ENCODE measurements at regions not wholly inside any gene's neighbourhood (a gene's known extent, or its start where the extent isn't known, plus 50 kb on each side); places are given as distances from the start of the nearest gene placed in this dataset.
"Not testable (repeated sequence)": the region's sequence is repeated elsewhere in the genome, so short reads cannot be mapped to it uniquely, and the experiment has no call there.

DNA sequence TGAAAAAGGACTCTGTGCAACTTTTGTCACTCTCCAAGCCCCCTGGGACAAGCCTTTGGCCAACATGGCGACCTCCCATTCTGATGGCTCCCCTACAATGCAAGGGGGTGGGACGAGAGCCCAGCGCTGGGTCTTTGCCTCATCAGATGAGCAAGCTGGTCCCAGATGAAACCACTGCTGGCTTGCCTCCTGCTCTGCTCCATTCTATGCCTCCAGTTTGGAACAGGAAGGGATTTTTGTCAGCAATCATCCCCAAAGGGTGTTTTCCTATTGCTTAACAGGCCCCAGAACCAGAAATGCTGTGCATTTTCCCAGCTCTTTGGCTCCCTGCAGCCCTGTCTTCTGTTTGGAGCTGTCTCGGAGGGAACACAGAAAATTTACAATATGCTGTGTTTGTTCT is 412.7 kb downstream of the MAFB start:
- DNase-seq (ENCODE audit: low read depth): no peak

DNA sequence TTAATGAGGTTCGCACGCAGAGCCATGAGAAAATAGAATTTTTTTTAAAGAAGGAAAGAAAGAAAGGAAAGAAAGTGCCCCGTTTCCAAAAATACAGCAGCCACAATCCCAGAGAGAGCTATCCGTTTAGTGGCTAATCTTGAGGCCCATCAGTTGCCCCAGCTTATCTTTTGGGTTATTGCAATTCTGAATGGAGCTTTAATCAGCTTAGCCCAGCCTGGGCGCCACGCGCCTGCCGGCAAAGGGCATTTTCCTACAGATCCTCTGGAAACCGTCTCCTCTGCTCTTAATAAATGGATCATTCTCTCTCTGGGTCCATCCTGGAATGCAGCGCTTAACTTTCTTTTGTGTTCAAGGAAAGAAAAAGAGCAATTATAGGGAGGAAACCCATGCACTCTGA is 413.3 kb downstream of the MAFB start:
- no peak for DNase-seq (ENCODE audit: low read depth)

DNA sequence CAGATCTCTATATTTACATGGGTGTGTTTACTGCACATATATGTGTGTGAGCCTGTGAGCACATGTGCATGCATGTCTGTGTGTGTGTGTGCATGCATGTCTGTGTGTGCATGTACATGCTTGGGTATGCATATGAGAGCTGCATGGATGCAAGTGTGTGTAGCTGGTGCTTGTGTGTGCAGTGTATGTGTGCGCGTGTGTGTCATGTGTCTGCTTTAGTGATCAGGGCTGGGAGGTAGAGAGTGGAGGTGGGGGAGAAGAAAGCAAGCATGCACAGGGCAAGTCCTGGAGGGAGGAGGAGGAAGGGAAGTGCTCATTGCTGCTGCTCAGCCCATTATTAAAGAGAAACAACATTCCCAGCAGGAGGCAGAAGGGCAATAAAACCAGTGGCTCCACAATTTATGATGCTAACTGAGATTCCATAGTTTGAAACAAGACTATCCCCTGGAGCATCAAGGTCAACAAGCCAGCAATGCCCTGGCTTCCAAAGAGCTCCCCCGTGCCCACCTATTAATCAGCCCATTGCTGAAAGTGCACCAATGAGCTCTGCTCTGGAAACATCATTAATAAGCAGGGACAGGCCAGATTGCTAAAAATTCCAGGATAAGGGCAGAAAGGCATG is 414.0 kb downstream of the MAFB start:
- no peak for DNase-seq (ENCODE audit: low read depth)

- not testable (repeated sequence) for DNase-seq (ENCODE audit: low read depth)
Measured at GRCh38 chr20:40269274-40269673, 419.8 kb downstream of the MAFB start.

- DNase-seq (ENCODE audit: low read depth): no peak
Measured at GRCh38 chr20:40268321-40269075, 420.5 kb downstream of the MAFB start.

GRCh38 chr20:40265825-40266533 is 423.1 kb downstream of the MAFB start:
- no peak for DNase-seq (ENCODE audit: low read depth)

DNA sequence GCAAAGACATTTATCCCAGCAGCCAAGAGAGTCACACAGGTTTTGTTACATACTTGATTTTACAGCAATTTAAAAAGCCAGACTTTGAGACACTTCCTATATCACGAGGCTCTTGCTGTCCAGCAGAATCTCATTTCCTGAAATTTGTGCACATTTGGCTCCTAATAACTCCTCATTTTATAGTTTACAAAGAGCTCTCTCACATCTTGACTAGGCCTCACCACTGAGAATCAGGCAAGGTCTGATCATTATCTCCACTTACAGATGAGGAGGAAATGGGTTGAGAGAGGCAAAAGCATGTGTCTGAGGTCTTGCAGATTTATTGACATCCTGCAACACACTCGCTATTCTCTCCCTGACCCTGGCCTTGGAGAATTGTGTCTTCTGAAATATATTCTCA is 426.8 kb downstream of the MAFB start:
- no peak for DNase-seq (ENCODE audit: low read depth)

DNA sequence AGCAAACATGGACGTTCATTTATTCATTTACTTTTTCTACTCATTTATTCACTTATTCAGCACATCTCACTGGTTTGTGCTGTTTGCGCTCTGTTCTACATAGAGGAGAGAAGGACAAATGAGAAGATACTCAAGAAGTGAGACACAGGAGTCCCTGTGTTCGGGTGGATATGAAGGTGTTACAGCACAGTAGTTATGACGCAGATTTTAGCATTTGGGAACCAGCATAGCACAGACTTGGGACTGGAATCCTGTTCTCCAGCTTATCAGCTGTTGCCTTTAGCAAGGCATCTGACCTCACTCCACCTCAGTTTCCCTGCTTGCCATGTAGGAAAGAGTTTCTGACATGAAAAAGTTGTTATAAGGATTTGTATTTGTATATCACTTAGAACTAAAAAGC is 430.1 kb downstream of the MAFB start:
- DNase-seq (ENCODE audit: low read depth): no peak

DNA sequence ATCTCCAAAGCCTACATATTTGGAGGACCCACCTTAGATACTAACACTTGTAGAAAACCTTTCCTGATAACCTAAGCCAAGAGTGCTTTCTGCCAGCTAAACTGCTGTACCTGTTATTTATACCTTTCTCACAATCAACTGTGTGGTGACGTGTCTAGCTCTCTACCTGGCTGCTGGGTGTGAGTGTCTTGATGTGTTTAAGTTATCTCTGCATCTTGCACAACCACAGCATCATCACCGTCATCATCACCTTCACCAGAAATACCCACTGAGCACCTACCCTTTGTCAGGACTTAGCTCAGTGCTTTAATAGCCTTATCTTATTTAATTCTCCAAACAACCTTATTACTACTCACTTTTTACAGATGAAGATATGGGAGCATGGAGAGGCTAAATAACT is 431.3 kb downstream of the MAFB start:
- no peak for DNase-seq (ENCODE audit: low read depth)

- no peak for DNase-seq (ENCODE audit: low read depth)
Measured at GRCh38 chr20:40255365-40255764, 433.7 kb downstream of the MAFB start.

- no peak for DNase-seq (ENCODE audit: low read depth)
Measured at GRCh38 chr20:40254023-40254772, 434.8 kb downstream of the MAFB start.

GRCh38 chr20:40251284-40251932 is 437.6 kb downstream of the MAFB start:
- no peak for DNase-seq (ENCODE audit: low read depth)

DNA sequence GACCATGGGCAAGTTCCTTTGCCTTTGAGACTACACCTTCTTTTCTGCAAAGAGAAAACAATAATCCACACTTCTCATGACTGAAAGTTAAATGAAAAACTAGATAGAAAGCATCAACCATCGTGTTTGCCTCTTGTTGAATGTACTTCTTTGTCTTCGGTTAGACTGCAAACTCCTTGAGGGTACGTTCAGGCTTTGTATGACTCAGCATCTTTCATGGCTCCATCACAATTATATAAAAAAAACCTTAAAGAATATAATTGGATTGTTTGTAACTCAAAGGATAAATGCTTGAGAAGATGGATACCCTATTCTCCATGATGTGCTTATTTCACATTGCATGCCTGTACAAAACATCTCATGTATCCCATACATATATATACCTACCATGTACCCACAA is 439.2 kb downstream of the MAFB start:
- DNase-seq (ENCODE audit: low read depth): no peak

DNA sequence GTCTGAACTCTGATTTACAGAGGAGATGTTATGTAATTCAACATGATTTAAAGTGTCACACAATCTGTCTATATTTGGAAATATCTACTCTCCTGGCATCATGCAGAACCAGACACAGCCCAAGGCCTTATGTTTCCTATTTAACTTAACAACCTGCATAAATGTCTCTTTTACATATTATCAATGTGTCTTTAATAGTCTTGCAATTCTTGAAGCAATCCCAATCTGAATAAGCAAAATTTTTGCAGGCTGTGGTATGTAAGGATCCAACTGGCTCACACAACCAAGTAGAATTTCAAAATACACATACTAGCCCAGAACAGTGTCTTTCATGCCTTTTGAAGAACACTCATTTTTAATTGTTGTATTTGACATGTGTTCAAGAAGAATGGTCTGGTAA is 443.2 kb downstream of the MAFB start:
- no peak for DNase-seq (ENCODE audit: low read depth)

GRCh38 chr20:40244286-40244685 is 444.8 kb downstream of the MAFB start:
- no peak for DNase-seq (ENCODE audit: low read depth)

- DNase-seq (ENCODE audit: low read depth): no peak
Measured at GRCh38 chr20:40241596-40242343, 447.3 kb downstream of the MAFB start.

DNA sequence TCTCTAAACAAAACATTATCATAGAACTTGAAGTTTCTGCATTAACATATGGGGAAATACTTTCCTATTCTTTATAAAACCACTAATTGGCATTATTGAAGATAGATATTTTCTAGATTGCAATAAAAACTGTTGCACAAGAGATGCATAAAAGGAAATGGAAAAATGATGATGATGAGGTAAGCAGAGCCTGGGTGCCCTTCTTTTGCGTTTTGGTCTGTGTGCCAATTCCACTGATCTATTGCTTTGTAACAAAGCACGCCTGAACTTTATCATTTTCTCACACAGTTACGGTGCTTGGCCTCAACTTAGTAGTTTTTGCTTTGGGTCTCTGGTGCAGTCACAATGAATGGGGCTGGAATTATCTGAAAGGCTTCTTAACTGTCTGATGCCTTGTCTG is 450.5 kb downstream of the MAFB start:
- DNase-seq (ENCODE audit: low read depth): no peak

DNA sequence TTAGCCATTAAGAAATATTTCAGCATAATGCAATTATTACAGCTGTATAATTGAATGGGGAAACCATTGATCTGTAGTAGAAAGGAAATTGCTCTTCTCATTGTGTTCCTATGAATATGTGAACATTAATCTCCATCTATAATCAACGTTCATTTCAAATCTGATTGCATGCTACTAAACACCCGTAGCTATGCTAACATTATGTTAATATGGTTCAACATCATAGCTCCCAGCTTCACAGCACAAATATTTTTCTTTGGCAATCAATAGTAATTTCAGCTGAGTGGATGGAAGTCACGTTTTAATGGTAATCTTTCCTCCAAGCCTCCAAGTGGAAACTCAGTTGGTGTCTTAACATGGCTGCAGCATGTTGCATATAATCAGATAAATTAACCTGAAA is 454.4 kb downstream of the MAFB start:
- DNase-seq (ENCODE audit: low read depth): no peak

DNA sequence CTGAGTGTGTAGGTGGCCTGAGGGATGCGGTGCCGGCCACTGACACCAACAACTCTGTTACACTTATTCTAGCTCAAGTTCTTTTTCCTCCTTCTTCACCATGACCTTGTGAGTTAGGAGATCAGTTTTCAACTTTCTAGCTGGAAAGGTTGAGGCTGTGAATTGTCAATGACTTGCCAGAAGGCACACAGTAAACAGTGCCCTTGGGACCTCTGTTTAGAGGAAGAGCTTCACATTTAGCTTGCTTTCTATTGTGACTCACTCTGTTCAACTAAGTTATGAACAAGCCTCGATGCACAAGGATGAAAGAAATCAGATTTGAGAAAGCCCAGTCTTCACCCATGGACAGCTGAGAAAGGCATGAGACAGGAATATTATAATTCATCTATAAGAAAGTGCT is 455.6 kb downstream of the MAFB start:
- no peak for DNase-seq (ENCODE audit: low read depth)

- DNase-seq (ENCODE audit: low read depth): no peak
Measured at GRCh38 chr20:40232756-40233155, 456.3 kb downstream of the MAFB start.

DNA sequence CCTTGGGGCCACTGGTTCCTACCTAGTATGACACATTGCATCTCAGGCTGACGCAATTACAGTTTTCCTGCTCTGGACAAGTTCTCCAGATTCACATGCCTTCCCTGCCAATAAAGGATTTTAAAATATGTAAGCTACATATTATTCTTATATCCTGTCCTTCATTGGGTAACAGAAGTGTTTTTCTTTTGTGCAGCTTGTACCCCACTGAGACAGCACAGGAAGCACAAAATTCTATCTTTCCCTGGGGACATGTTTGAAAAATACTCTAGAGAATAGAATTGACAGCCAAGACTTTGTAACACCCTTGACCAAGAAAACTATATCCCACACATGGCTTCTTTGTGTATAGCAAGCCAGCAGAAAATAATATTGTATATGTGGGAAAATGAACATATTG is 456.8 kb downstream of the MAFB start:
- no peak for DNase-seq (ENCODE audit: low read depth)

All from CMK (cell line).